ENCODE measurements at regions not wholly inside any gene's neighbourhood (a gene's known extent, or its start where the extent isn't known, plus 50 kb on each side); places are given as distances from the start of the nearest gene placed in this dataset. TPM values are rescaled to one million over a fixed set of nuclear protein-coding genes. Genes with fewer than 3 reads are reported as not detected.

GRCh38 chr11:110762590-110762989 lies 50.4 kb upstream of the ARHGAP20 start:
- no peak for ATAC-seq
- intact Hi-C loops (cut with micrococcal nuclease; ENCODE audit: unreplicated experiment) (no loop called here), in situ Hi-C loops (cut with MboI) (no loop called here)
- H4K20me1 ChIP-seq (ENCODE audit: control insufficient read depth, insufficient read depth), result no peaks in the 10 kb centered on the region
- ChIA-PET SMC1A (ENCODE audit: uncharacterized antibody, unreplicated experiment) (interaction anchor here (0.7 kb wide), 1 partner anchor 649 kb away, joined by 3 read pairs; no protein-coding TSS in a partner anchor), CTCF (no interaction called here), POLR2A (no interaction called here), RAD21 (ENCODE audit: unreplicated experiment) (no interaction called here)
- no peak for TF ChIP-seq CEBPZ (IDR thresholded peaks at IDR 0.05; ENCODE audit: low read depth, low read length)
- TF ChIP-seq KLF5 (IDR thresholded peaks at IDR 0.05; ENCODE audit: partially characterized antibody), result no peak
- no peak for TF ChIP-seq EP300 (IDR thresholded peaks at IDR 0.05; ENCODE audit: borderline replicate concordance in 1 of 2, control insufficient read depth in 1 of 2, low read depth in 2 of 2, low read length in 2 of 2)
- TF ChIP-seq CEBPB (IDR thresholded peaks at IDR 0.05; ENCODE audit: borderline replicate concordance in 1 of 2, low read depth in 2 of 2, low read length in 2 of 2), result no peak
- TF ChIP-seq SMC3 (IDR thresholded peaks at IDR 0.05; ENCODE audit: borderline replicate concordance, low read length), result no peak
- TF ChIP-seq TBL1XR1 (IDR thresholded peaks at IDR 0.05; ENCODE audit: low read depth, low read length), result no peak
- no peak for TF ChIP-seq RB1 (IDR thresholded peaks at IDR 0.05; ENCODE audit: borderline replicate concordance)
- TF ChIP-seq IRF4 (IDR thresholded peaks at IDR 0.05; ENCODE audit: low read depth, low read length), result no peak
- TF ChIP-seq ZNF384 (IDR thresholded peaks at IDR 0.05; ENCODE audit: borderline replicate concordance, low read depth, low read length), result no peak
- TF ChIP-seq RAD21 (IDR thresholded peaks at IDR 0.05; ENCODE audit: insufficient read depth, low read depth, low read length), result no peak
- TF ChIP-seq MTA2 (IDR thresholded peaks at IDR 0.05; ENCODE audit: low read depth), result no peak
- no peak for TF ChIP-seq STAT1 (conservative IDR thresholded peaks at IDR 0.05)
- no peak overlapping the region for H2AFZ ChIP-seq (ENCODE audit: control insufficient read depth, low read depth, low read length)
- no peaks in the 10 kb centered on the region for H3K4me1 ChIP-seq (ENCODE audit: control insufficient read depth, insufficient read depth, low read length)
- H3K36me3 ChIP-seq (ENCODE audit: control insufficient read depth in 2 of 2, insufficient read depth in 2 of 2, low read length in 1 of 2), result no peaks in the 10 kb centered on the region
- no peaks in the 10 kb centered on the region for H3K27me3 ChIP-seq (replicated peaks in 1 of 2; ENCODE audit: control insufficient read depth in 2 of 2, insufficient read depth in 2 of 2, low read length in 1 of 2)
- no peak for FAIRE-seq
- no peak overlapping the region for H3K9ac ChIP-seq (ENCODE audit: control insufficient read depth, insufficient read depth, low read length)
- DNase-seq (ENCODE audit: low read depth, low spot score), result no peak
- H3K4me3 ChIP-seq, result no peak overlapping the region
- no TSS peak for BruUV-seq (replicated peaks)
- WGBS (ENCODE audit: insufficient coverage, insufficient replicate concordance, low lambda C conversion rate, missing lambda C conversion rate), result 0% methylated on average over 2 of the region's 2 CpGs
- no peak overlapping the region for H3K4me2 ChIP-seq (ENCODE audit: control insufficient read depth, insufficient read depth)
- H3K27ac ChIP-seq (ENCODE audit: control insufficient read depth, insufficient read depth), result no peak overlapping the region
- H3K9me3 ChIP-seq (replicated peaks; ENCODE audit: control insufficient read depth, insufficient read depth, low read length), result no peaks in the 10 kb centered on the region
- no peaks in the 10 kb centered on the region for H3K79me2 ChIP-seq (ENCODE audit: control insufficient read depth, insufficient read depth, low read length)

Small RNA genes lying in the stretch of these regions (small RNA-seq; reads per million reads assigned to genes)
- not detected for gene AP002963.1
- not detected for gene RNA5SP350

Measured in GM12878 (cell line).